Adipose tissue (tissue), 3 donors: ENCODE measurements at regions not wholly inside any gene's neighbourhood (a gene's known extent, or its start where the extent isn't known, plus 50 kb on each side); places are given as distances from the start of the nearest gene placed in this dataset.
A peak's percentile ranks its signal among the peaks of the same experiment; 100 is the strongest.

ENCODE experiments used
- H3K27ac ChIP-seq: one replicate; pipeline ENCODE4 v1.5.1; 2013; ENCODE audit warnings: low read depth, low read length
- WGBS, 3 donors: extraction: QIAGEN DNeasy Blood & Tissue Kit; methylation state at CpG; one replicate each; pipeline ENCODE4 v1.1.7; 2013; 5-methylcytosine and 5-hydroxymethylcytosine counted together
- donor health status: healthy with polysubstance abuse.
- donor health status: Bipolar disorder and iron deficiency.
- donor health status: healthy.

DNA sequence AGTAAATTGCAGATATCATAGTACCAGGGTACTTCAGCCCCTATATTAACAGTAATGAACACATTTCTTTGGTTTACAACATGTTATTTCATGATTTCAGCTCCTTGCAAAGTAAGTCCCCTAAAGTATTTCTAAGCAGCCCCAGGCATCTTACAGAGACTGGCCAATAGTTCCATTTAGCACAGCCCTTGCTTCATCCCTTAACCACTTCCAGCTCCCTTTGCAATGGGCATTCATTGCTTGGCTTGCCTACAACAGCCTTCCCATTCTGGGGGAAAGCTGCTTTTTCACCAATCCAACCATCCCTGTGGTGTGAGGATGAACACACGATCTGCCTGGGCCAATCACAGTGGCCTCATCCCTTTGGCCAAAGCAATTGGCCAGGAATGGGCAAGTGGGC is 67.2 kb upstream of the XCR1 start:
- 65 to 71% (median 68%) methylated on average over 1 of the region's 1 CpG for WGBS, 3 donors
- no peak overlapping the region for H3K27ac ChIP-seq

DNA sequence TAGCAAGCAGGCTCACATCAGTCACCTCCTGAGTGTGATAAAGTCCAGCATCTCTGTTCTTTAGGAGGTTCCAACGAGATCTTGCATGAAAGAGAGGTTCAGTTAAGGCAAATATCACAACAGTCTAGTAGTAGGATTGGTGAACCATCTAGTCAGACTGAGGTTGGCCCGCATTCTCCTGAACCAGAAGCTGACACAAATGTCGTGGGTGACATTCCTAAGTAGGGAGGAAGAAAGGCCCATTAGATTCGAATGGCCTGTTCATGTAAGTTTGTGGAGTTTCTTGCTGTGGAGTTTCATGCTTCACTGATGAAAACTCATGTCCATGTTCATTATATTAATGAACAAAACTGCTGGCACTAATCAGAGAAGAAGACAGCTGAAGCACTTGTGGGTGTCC is 66.7 kb upstream of the XCR1 start:
- H3K27ac ChIP-seq, result no peak overlapping the region
- WGBS, 3 donors, result 86 to 94% (median 89%) methylated on average over 4 of the region's 4 CpGs

DNA sequence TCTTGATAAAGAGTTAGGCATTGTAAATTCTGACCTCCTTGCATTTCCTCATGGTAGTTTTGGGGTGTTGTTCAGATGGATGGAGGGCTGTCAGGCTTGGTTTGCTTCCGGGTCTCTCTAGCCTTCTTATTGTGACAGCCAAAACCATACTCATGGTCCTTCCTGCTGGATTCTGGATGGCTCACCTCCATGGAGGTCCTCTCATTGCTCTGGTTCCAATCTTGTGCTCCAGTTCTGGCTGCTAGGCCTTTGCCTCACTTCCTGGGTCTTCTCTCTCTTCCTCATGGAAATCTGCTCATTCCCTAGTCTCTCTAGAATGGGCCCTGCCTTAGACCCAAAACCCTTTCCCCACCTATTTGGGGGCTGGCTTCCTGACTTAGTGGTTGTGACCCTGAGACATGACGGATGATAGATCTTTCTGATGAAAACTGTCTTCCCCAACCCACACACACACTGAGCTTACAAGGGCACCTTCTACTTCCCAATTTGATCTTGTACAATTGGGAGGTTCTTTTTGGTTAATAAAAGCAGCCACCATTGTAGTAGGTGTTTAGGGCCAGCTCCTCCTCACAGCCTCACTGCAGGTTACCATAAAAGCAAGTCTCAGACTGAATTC is 66.2 kb upstream of the XCR1 start:
- H3K27ac ChIP-seq, result no peak overlapping the region
- 63 to 86% (median 74%) methylated on average over 2 of the region's 2 CpGs for WGBS, 3 donors

DNA sequence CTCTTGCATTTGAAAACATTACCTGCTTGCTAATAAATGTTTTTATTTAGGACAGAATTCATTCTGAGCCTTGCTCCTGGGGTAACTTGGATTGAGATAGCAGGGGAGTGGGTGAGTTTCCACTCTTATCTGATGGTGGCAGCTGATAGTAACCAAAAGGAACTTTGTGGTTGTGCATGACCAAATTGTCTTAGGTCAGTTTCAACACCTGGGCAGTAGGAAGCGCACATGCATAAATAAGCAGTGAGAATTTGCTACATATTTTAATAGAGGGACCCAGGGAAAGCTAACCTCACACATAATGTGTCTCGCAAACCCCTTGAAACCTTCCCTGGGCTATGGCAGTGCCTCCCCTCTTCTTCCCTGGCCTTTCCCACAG is 65.4 kb upstream of the XCR1 start:
- no peak overlapping the region for H3K27ac ChIP-seq

DNA sequence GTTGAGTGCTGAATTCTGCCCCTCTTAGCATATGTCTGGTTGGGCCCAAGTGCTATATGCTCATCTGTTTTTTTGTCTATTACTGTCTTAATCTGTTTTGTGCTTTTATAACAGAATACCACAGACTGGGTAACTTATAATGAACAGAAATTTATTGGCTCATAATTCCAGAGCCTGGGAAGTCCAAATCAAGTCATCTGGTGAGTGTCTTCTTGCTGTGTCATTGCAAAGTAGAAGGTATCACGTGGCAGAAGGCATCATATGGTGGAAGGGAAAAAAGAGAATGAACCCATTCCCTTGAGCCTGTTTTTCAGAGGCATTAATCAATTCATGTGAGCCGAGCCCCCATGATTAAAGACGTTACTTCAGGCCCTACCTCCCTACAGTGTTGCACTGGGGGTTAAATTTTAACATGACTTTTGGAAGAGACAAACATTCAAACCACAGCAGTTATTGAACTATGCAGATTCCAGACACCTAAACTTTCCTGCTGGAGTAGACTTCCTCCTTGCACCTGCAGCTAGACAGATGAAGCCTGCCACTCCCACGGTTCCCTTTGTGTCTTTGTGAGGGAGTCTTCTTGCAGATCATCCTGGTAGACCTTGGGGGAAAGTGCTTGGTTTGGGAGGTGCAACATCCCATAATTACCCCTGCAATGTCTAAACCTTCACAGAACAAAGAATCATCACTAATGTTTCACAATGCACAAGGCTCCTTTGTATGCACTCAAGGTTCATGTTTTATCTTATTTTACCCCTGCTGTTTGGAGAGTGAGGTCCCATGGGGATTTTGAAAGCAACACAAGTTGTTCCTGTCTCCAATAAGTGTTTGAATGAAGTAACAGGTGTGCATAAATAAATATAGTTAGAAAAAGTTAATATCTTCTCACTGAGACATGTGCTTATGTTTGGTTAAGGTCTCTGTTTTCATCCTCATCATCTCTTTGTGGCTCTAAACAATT is 64.7 kb upstream of the XCR1 start:
- WGBS, 3 donors, result 32 to 64% (median 63%) methylated on average over 4 of the region's 4 CpGs
- no peak overlapping the region for H3K27ac ChIP-seq

More for the DNA sequence above, 65.4 kb upstream of the XCR1 start:
- 71 to 98% (median 73%) methylated on average over 2 of the region's 2 CpGs for WGBS, 3 donors

DNA sequence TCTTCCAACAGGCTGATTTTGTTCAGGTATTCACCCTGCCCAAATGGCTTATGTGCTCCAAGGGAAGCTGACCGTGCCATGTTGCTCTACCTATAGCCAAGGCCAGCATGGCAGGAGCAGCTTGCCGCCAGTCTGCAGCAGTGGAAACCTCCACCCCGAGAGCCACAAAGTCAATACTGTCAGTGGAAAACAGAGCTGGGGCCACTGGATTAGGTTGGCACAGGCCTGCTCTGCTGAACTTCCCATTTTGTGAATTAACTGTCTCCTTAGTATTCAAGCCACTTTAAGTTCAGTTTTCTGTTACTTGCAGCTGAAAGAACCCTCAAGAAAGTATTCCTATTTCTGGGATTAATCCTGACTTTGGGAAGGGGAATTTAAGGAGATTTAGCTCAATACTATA is 63.8 kb upstream of the XCR1 start:
- no peak overlapping the region for H3K27ac ChIP-seq
- 71 to 88% (median 82%) methylated on average over 3 of the region's 3 CpGs for WGBS, 3 donors

DNA sequence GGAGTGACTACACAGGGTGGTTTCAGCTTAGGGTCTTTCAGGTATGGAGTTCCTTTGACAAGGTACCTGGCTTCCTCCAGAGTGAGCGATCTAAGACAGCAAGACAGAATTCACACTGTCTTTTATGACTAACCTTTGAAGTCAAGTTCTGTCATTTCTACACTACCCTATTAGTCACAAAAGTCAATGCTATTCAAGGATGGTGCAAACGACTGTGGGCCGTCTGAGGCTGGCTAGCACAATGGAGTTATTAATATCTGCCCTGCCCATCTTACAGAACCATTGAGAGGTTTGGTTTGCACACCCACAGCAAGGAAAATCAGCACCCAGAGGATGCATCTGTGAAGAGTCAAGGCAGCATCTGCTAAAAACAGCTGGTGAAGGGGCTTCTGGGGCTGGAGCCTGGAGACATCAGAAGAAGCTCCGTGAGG is 62.9 kb upstream of the XCR1 start:
- WGBS, 3 donors, result 63 to 80% (median 79%) methylated on average over 4 of the region's 4 CpGs
- no peak overlapping the region for H3K27ac ChIP-seq

DNA sequence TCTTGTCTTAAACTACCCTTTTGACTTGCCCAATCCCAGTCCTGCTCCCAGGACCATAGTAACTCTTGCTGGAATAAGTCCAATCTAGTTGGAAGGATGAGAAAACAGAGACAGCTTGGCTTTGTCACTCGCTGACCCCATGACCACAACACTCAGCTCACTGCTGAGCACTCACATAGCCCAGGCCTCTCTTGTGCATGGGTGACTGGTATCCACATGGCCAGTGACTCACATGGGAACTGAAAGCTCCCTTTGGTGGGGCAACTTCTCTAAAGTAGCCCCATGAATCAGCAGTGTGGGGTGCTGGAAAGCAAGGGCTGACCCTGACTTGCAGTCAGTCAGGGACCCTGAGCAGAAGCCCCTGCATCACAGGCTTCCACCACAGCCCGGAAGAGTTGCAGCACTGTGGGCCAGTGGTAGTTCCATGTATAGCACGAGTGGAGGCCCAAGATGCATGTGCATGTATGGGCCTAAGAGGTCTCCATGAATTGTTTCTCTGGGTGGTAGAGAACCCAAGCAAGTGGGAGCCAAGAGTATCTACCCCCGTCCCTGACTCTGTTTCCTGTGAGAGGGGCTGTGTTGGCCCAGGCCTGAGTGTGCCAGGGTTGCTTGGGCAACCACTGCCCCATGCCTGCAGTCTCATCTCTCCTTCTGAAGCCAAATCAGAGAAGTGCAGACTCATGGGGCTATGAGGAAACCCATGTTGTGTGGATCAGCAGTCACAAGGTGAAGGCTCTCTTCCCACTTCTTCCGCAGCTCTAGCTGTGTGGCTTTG is 62.1 kb upstream of the XCR1 start:
- H3K27ac ChIP-seq, result peak overlapping the region; percentile 89
- 61 to 94% (median 75%) methylated on average over 5 of the region's 5 CpGs for WGBS, 3 donors

DNA sequence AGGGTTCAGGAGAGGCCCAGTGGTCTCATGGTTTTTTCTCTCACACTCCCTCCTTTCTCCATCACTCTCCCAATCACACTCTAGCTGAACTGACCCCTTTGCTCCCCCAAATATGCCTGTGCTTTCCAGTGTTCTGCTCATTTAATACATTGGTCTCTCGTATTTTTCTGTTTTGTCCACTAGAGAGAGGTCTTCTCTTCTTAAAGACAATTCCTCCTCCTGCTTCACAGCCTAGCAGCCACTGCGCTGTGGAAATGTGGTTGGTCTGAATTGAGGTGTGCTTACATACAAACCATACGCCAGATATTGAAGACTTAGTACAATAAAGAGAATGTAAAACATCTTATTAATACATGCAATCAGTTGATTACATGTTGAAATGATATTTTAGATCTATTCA is 60.6 kb upstream of the XCR1 start:
- WGBS, 3 donors, result 46 to 75% (median 46%) methylated on average over 3 of the region's 3 CpGs

DNA sequence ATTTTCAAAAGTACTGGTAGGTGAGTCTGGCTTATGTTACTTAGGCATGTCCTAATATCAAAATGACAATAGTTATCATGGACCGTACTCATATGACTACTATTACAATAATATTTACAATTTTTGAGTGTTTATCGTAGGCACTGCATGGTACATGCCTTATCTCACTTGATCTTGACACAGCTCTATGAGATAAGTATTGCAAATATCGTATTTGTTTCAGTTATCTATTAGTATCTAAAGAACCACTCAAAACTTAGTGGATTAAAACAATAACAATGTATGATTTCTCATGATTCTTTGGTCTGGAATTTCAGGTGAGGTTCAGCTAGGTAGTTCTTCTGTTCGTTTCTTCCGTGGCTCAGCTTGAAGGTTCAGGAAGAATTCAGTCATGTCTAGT is 59.7 kb upstream of the XCR1 start:
- no peak overlapping the region for H3K27ac ChIP-seq
- 55 to 94% (median 87%) methylated on average over 5 of the region's 5 CpGs for WGBS, 3 donors

More for the DNA sequence above, 60.6 kb upstream of the XCR1 start:
- H3K27ac ChIP-seq, result no peak overlapping the region

DNA sequence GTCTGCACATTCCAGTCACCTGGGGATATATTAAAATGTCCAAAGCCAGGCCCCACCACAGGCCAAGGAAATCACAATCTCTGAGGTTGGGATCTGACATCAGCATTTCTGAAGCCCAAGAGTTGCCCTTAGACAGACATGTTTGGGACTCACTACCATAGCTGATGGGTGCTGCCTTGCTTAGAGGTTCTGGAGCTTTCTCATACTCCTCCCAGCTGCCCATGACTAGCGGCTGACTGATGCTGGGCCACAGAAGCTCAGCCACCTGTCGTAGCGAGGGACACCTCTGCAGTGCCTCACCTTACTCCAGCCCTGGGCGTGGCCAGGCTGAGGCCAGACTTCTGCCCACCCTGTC is 58.8 kb upstream of the XCR1 start:
- no peak overlapping the region for H3K27ac ChIP-seq
- WGBS, 3 donors, result 97 to 98% (median 98%) methylated on average over 4 of the region's 4 CpGs

DNA sequence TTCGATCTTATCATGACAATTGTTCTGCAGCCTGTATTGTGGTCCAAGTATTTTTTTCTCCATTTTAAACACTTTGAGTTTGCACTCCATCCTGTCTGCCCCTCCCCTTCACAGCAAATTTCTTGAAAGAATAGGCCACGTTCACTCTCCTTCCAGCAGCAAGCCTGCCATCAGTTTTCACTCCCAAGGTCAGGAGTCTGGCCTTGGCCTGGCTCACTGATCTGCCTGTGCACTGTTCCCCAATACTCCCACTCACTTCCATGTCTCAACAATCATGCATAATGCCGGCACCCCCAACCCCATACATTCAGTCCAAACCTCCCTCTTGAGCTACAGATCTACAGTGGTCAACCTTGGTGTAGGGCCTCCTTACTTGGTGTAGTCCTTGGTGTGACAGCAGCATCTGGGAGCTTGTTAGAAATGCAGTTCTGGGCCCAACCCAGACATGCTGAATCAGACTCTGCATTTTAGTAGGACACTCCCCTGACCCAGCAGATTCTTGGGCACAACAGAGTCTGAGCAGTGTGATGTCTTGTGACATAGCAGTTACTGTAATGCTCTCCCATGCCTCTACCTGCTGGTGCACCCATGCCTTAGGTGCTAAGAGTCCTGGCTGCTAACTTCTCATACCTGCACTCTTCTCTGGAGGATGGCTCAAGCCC is 58.3 kb upstream of the XCR1 start:
- WGBS, 3 donors, result 35 to 62% (median 53%) methylated on average over 3 of the region's 3 CpGs
- H3K27ac ChIP-seq, result no peak overlapping the region

DNA sequence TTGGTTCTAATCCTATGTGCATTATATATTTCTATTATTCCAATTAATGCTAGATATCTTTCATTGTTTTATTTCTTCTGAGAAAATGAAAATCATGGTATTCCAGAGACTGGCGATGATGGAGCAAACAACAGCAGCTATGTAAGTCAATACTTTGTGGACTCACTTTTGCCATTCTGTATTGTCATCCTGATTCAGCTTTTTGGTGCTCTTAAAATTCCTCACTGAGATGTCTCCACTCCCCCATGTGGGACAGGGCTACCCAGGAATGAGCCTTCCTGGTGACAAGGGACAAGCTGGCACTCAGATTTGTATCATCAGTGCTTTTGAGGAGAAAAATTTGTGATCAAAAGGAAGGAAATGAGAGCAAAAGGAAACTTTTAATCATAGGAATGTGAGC is 56.7 kb upstream of the XCR1 start:
- WGBS, 3 donors, result 92 to 93% (median 93%) methylated on average over 1 of the region's 1 CpG
- no peak overlapping the region for H3K27ac ChIP-seq

DNA sequence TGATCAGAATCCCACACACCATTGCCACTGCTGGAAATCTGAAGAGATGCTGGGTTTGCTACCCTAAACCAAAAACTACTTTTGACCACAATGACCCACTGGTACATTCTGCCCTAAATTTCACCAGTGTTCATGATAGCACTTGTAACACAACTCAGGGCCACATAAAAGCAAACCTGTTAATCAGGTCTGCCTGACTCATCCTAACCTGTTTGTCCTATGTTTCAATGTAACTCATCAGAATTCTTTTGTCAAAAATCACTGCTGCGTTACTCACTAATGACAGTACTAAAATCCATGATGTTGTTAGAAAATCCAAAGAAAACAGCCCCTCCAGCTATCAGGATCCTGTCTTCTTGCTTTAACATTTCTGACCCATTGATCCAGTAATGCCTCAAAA is 55.6 kb upstream of the XCR1 start:
- WGBS, 3 donors, result 92 to 100% (median 100%) methylated on average over 1 of the region's 1 CpG
- no peak overlapping the region for H3K27ac ChIP-seq

DNA sequence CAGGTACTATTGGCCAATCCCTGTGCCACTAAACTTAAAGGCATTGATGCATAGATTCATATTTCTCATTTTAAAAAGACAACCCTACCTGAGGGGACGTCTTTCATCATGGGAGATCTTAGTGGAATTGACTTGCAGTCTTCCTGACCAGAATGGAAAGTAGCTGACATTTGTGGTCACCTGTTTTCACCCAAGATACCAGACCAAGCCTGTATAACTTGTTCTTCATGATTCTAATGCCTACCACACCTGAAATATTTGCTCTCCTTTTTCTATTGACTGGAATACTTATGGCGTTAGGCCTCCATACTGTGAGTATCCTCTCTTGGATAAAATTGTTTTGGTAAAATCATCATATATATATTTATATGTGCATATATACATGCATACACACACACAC is 54.7 kb upstream of the XCR1 start:
- WGBS, 3 donors, result 72 to 90% (median 75%) methylated on average over 2 of the region's 2 CpGs
- H3K27ac ChIP-seq, result no peak overlapping the region

DNA sequence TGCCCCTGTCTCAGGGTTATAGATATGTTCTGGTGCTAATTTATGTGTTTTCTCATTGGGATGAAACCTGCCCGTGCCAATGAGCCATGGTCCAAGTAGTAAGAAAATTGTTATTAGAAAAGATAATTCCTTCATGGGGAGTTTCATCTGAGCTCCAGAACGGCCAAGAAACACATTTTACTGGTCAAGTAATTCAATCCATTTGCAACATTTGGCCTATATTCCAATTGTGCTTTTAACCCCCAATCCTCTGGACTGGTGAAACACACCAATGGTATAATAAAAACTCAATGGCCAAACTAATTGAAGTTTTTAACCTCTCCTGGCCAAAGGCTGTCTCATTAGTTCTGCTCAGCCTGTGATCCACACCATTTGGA is 53.7 kb upstream of the XCR1 start:
- WGBS, 3 donors, result 32 to 56% (median 38%) methylated on average over 2 of the region's 2 CpGs
- H3K27ac ChIP-seq, result no peak overlapping the region

DNA sequence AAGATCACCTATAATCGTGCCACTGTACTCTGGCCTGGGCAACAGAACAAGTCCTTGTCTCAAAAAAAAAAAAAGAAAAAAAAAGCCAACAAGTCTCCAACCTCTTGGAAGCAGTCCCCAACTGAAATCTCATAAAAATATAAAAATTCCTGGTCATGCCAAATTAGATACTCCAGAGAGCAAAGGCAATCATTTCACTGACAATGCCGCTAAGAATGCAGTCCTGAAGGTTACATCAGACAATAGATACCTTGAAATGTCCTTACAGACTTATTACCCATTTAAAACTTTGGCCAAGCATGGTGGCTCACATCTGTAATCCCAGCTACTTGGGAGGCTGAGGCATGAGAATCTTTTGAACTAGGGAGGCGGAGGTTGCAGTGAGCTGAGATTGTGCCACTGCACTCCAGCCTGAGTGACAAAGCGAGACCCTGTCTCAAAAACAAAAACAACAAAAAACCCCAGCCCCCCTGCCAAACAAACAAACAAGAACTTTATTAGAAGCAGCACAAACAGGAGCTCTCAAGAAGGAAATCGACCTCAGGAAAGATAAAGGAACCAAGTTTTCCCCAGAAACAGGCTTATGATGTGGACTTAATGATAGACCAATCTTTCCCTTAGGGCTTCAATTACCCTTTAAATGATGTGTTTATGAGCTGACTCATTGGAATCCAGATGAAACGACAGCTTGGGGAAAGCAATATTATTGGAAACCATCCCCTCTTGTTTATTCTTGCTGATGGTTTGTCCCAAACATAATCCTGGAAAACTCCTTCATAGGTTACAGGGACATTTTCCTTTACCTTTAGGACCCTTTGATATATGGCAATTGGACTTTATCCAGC is 53.1 kb upstream of the XCR1 start:
- WGBS, 3 donors, result 64 to 73% (median 67%) methylated on average over 6 of the region's 6 CpGs
- no peak overlapping the region for H3K27ac ChIP-seq
